Natural killer cell treated with Interleukin-12 subunit alpha and Interleukin-12 subunit beta and Interleukin-15 and Interleukin-18, amount 100 ng/mL, for 72 hours (primary cell): ENCODE measurements at regions not wholly inside any gene's neighbourhood (a gene's known extent, or its start where the extent isn't known, plus 50 kb on each side); places are given as distances from the start of the nearest gene placed in this dataset.
"Not testable (repeated sequence)": the region's sequence is repeated elsewhere in the genome, so short reads cannot be mapped to it uniquely, and the experiment has no call there.

Source experiments
- ATAC-seq, 2 donors: fragments of 150-1000 bp; cut with Tn5 transposase in 1 of 2; sonication (Bioruptor Pico), chemical (Tn5 transposase) in 1 of 2; 2 replicates each; pipeline ENCODE4 v1.10.0; 2021
- DNase-seq: peaks from one replicate; pipeline ENCODE4 v3.0.0; 2022; ENCODE audit warnings: low spot score
- H3K27ac Mint-ChIP-seq, 2 donors: 1 replicate in 1 of 2; 2 replicates in 1 of 2; pipeline ENCODE4 v1.8.0; 2022; ENCODE audit warnings: mixed read lengths in 2 of 2, mild to moderate bottlenecking in 1 of 2, moderate library complexity in 1 of 2
- H3K27me3 Mint-ChIP-seq, 2 donors: 1 replicate in 1 of 2; 2 replicates in 1 of 2; pipeline ENCODE4 v1.8.0; 2022; ENCODE audit warnings: mixed read lengths in 2 of 2
- H3K36me3 Mint-ChIP-seq: one replicate; pipeline ENCODE4 v1.8.0; 2022; ENCODE audit warnings: mixed read lengths
- H3K4me1 Mint-ChIP-seq, 2 donors: 1 replicate in 1 of 2; 2 replicates in 1 of 2; pipeline ENCODE4 v1.8.0; 2022; ENCODE audit warnings: low read depth in 2 of 2, mixed read lengths in 2 of 2, mild to moderate bottlenecking in 1 of 2
- H3K4me3 Mint-ChIP-seq: one replicate; pipeline ENCODE4 v1.8.0; 2022; ENCODE audit warnings: mixed read lengths
- H3K9me3 Mint-ChIP-seq: 2 replicates; pipeline ENCODE4 v1.8.0; 2022; ENCODE audit warnings: mixed read lengths

DNA sequence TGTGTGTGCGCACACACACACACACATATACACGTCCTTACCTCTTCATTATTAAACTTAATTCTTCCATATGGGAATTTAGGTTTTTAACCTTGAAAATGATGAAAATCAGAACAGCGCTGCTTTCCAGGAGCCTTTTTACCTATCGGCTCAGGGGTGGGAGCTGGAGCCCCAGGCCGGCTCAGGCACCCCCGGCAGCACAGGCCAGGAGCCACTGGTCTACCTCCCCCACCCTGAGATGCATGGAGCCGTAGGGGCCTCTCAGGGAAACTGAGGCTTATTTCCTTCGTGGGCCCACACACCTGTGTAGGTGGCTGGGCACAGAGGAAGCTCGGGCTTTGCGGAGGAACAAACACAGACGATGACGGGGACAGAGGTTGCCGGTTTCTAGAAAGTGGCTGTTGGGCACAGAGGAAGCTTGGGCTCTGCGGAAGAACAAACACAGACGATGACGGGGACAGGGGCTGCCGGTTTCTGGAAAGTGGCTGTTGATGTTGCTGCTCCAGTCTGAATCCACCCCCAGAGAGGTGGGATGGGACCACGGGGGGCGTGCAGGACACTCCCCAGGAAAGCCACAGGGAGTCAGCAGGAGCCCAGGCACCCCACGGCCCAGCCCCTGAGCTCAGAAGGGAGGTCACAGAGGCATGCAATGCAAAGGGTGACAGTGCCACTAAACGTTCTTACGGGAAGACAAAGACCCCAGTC lies 149.4 kb downstream of the BRD1 start:
- Mint-ChIP-seq H3K36me3 (no peaks in the 10 kb centered on the region), H3K4me3 (no peak overlapping the region), H3K9me3 (peaks cover 3% of the 10 kb centered on the region), H3K4me1 (no peaks in the 10 kb centered on the region), H3K27ac (no peak overlapping the region), H3K27me3 (peaks cover 34% of the 10 kb centered on the region in 2 donors)
- ATAC-seq, result peak in 1 of 2 donors; percentile 43
- DNase-seq, result no peak

DNA sequence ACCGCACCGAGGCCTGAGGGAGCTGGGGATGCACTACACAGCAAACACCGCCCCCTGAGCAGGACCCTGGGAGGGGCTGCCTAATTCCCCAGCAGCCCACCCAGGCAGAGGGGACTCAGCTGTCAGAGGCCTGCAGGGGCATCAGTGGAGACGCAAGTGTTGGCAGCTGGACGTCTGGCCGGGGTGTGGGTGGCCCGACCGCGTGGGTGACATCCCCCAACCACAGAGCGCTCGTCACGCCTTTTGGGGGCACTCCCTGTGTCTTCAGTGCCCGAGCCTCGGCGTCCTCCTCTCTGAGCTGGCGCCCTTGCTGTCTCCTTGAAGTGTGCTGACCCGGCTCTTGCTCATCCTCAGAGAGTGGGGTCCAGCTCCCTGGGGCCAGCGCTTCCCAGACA lies 150.2 kb downstream of the BRD1 start:
- Mint-ChIP-seq H3K4me3 (no peak overlapping the region), H3K4me1 (no peaks in the 10 kb centered on the region), H3K9me3 (no peaks in the 10 kb centered on the region), H3K27ac (no peak overlapping the region), H3K27me3 (peaks cover 26% of the 10 kb centered on the region in 2 donors), H3K36me3 (no peaks in the 10 kb centered on the region)
- DNase-seq (no peak), ATAC-seq (peak in 1 of 2 donors; percentile 32)

DNA sequence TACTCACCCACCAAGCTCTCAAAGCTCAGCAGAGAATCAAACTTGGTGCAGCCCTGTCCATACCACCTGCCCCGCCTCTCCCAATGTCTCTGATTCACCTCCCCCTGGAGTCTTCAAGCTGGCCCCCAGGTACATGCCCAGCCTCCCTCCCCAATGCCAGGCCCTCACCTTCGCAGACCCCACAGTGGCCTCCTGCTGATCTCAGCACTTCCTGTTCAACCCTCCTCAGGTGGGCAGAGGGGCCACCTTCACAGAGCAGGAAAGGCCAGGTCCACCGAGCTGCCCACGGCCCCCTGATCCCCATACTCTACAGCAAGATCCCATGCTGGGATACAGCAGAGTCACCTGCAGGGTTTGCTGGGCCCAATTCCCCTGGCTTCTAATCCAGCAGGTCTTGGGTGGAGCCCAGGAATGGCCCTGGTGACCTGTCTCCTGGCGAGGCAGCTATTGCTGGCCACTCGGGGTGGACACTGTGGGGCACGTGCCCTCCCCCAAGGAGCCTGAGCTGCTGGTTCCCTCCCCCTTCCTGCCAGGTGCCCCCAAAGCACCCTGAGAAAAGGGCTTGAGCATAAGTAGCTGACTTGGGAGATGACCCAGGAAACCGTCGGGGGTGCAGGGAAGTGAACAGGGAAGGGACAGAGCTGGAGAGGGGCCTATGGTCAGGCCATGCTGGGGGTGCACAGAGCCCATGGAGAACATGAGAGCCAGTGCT lies 150.7 kb downstream of the BRD1 start:
- Mint-ChIP-seq H3K9me3 (no peaks in the 10 kb centered on the region), H3K4me1 (no peaks in the 10 kb centered on the region), H3K4me3 (no peak overlapping the region), H3K27me3 (peaks cover 21 to 24% of the 10 kb centered on the region in 2 donors), H3K36me3 (no peaks in the 10 kb centered on the region), H3K27ac (no peak overlapping the region)
- DNase-seq (no peak), ATAC-seq (no peak)

- no peak for ATAC-seq
- Mint-ChIP-seq H3K27ac (no peak overlapping the region), H3K36me3 (no peaks in the 10 kb centered on the region), H3K4me3 (no peak overlapping the region), H3K4me1 (peaks cover 5% of the 10 kb centered on the region in 2 donors), H3K9me3 (no peaks in the 10 kb centered on the region), H3K27me3 (peaks cover 25 to 31% of the 10 kb centered on the region in 2 donors)
- no peak for DNase-seq
Measured at GRCh38 chr22:49676230-49676629, 151.4 kb downstream of the BRD1 start.

GRCh38 chr22:49674479-49675050 lies 153.1 kb downstream of the BRD1 start:
- peaks cover 8 to 9% of the 10 kb centered on the region in 2 donors for H3K4me1 Mint-ChIP-seq
- H3K4me3 Mint-ChIP-seq, result no peak overlapping the region
- ATAC-seq, result no peak
- H3K9me3 Mint-ChIP-seq, result no peaks in the 10 kb centered on the region
- no peak overlapping the region for H3K27ac Mint-ChIP-seq
- DNase-seq, result no peak
- no peaks in the 10 kb centered on the region for H3K36me3 Mint-ChIP-seq
- H3K27me3 Mint-ChIP-seq, result peaks cover 23 to 32% of the 10 kb centered on the region in 2 donors

DNA sequence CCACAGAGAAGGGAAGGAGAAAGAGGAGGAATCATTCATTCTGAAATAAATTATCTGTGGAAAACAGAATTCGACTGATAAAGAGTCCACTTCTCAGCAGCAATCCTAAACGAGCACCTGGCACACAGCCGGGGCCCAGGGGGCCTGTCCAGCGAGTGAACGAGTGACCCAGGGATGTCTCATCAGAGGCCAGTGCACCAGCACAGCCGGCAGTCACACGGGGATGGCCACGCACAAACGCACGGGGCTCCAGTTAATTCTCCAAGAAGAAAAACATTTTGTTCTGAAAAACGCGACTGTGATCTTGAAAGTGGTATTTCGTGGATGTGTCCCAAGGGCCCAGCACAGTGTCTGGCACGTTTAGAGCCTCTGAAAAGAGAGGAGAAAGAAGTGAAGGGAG lies 154.6 kb downstream of the BRD1 start:
- H3K4me1 Mint-ChIP-seq, result peaks cover 12 to 13% of the 10 kb centered on the region in 2 donors
- no peak overlapping the region for H3K27ac Mint-ChIP-seq
- no peaks in the 10 kb centered on the region for H3K36me3 Mint-ChIP-seq
- peaks cover 12 to 20% of the 10 kb centered on the region in 2 donors for H3K27me3 Mint-ChIP-seq
- H3K9me3 Mint-ChIP-seq, result no peaks in the 10 kb centered on the region
- no peak for ATAC-seq
- DNase-seq, result no peak
- H3K4me3 Mint-ChIP-seq, result no peak overlapping the region

DNA sequence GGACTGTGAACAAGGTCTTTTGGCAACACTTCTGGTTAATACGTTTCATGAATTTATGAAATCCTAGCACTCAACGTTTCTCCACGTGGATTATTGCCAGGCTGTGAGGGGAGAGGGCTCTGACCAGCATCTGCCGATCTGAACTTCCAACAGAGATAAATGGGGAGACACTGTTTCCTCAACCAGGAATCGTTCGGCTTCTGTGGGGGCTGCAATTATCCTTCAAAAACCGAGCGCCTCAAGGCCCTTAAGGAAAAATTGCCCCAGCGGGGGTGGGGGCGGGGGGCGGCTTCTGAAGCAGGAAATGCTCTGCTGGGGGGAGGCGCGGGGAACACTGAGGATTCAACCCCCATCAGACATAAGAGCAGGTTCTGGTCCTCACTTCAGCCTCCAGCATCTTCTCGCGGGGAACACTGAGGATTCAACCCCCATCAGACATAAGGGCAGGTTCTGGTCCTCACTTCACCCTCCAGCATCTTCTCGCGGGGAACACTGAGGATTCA lies 155.6 kb downstream of the BRD1 start:
- H3K9me3 Mint-ChIP-seq, result no peaks in the 10 kb centered on the region
- DNase-seq (no peak), ATAC-seq (no peak)
- peaks cover 14 to 16% of the 10 kb centered on the region in 2 donors for H3K4me1 Mint-ChIP-seq
- peaks cover 11 to 18% of the 10 kb centered on the region in 2 donors for H3K27me3 Mint-ChIP-seq
- no peak overlapping the region for H3K27ac Mint-ChIP-seq
- peak overlapping the region; percentile 77 for H3K4me3 Mint-ChIP-seq
- H3K36me3 Mint-ChIP-seq, result no peaks in the 10 kb centered on the region

DNA sequence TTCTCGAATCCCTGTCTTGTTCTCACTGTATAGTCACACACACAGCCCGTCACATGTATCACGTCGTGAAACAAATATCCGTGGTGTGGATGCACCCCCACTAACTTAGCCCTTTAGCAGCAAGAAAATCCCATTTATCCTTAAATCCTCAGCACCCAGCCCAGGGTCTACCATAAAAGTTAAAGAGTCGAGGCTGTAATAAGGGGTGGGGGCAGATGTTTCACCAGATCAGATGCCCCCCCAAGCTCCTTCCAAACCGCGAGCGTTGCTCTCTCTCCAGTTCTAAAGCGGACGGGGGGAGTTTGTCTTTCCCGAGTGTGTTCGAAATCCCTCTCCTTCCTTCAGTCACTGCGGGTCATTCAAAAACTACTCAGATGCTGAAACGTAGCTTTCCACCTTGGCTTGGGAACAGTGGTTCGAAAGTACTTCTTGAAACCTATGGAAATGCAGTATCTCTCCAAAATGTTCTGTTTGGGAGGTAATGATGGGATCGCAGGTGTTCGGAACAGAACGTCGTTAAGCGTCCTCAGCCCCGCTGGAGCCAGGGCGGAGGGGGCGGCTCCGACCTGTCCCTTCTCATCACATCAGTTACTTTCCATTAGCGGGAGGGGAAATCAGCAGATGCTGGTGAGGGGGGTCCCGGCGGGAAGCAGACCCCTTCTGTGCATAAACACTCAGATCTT lies 156.2 kb downstream of the BRD1 start:
- Mint-ChIP-seq H3K27me3 (peaks cover 11 to 15% of the 10 kb centered on the region in 2 donors), H3K27ac (no peak overlapping the region), H3K4me1 (peaks cover 16 to 19% of the 10 kb centered on the region in 2 donors), H3K9me3 (no peaks in the 10 kb centered on the region), H3K36me3 (no peaks in the 10 kb centered on the region), H3K4me3 (peak overlapping the region; percentile 77)
- no peak for ATAC-seq
- DNase-seq, result no peak

DNA sequence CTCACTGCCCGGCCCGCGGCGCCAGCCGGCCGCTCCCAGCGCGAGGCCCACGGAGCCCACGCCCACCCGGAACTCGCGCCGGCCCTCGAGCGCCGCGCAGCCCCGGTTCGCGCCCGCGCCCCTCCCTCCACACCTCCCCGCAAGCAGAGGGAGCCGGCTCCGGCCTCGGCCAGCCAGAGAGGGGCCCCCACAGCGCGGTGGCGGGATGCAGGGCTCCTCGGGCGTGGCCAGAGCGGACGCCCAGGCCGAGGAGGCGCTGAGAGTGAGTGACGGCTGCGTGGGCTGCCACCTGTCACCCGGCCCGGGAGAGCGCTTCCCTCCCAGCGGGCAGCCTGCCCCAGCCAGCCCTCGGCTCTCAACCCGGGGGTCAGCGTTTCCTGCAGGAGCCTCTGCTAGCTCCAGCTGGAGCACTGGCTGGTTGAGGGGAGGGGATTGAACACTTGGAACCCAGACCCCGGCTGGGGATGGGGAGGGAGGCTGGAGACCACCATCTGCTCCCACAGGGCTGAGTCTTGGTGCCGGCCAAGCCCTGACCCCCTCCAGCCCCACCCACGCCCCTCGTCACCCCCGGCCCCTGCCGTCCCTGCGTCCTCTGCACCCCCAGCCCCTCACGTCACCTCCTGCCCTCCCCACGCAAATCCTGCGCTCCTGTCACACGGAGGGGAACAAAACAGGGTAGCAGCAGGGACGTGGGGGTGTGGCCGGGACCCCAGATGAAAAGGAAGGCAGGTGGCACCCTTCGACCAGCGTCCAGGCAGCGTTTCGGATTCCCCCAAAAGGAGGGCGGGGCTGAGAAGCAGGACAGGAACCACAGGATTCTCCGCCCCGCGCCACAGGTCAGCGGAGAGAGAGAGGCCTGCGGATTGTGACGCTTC lies 157.0 kb downstream of the BRD1 start:
- peaks cover 21 to 24% of the 10 kb centered on the region in 2 donors for H3K4me1 Mint-ChIP-seq
- H3K27ac Mint-ChIP-seq, result no peak overlapping the region
- H3K9me3 Mint-ChIP-seq, result no peaks in the 10 kb centered on the region
- H3K27me3 Mint-ChIP-seq, result peaks cover 11 to 15% of the 10 kb centered on the region in 2 donors
- H3K36me3 Mint-ChIP-seq, result no peaks in the 10 kb centered on the region
- ATAC-seq (peak; percentile 73 to 84), DNase-seq (no peak)
- peak overlapping the region; percentile 77 for H3K4me3 Mint-ChIP-seq

DNA sequence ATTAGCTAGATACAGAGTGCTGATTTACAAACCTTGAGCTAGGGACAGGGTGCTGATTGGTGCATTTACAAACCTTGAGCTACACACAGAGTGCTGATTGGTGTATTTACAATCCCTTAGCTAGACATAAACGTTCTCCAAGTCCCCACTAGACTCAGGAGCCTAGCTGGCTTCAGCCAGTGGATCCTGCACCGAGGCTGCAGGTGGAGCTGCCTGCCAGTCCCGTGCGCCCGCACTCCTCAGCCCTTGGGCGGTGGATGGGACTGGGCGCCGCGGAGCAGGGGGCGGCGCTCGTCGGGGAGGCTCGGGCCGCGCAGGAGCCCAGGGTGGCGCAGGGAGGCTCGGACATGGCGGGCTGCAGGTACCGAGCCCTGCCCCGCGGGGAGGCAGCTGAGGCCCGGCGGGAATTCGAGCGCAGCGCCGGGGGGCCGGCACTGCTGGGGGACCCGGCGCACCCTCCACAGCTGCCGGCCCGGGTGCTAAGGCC lies 157.7 kb downstream of the BRD1 start:
- H3K9me3 Mint-ChIP-seq, H3K36me3 Mint-ChIP-seq, H3K27ac Mint-ChIP-seq, DNase-seq: not testable (repeated sequence)
- Mint-ChIP-seq H3K4me3 (peak overlapping the region; percentile 54), H3K27me3 (peaks cover 11 to 14% of the 10 kb centered on the region in 2 donors), H3K4me1 (peaks cover 24 to 25% of the 10 kb centered on the region in 2 donors)
- ATAC-seq, result peak; percentile 41 to 54

DNA sequence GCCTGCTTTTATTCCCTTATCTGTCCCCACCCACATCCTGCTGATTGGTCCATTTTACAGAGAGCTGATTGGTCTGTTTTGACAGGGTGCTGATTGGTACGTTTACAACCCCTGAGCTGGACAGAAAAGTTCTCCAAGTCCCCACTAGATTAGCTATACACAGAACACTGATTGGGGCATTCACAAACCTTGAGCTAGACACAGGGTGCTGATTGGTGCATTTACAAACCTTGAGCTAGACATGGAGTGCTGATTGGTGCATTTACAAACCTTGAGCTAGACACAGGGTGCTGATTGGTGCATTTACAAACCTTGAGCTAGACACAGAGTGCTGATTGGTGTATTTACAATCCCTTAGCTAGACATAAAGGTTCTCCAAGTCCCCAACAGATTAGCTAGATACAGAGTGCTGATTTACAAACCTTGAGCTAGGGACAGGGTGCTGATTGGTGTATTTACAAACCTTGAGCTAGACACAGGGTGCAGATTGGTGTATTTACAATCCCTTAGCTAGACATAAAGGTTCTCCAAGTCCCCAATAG lies 158.2 kb downstream of the BRD1 start:
- H3K36me3 Mint-ChIP-seq, H3K9me3 Mint-ChIP-seq, DNase-seq, ATAC-seq, H3K27ac Mint-ChIP-seq: not testable (repeated sequence)
- H3K27me3 Mint-ChIP-seq, result peaks cover 10 to 11% of the 10 kb centered on the region in 2 donors
- H3K4me1 Mint-ChIP-seq, result peaks cover 24 to 25% of the 10 kb centered on the region in 2 donors
- H3K4me3 Mint-ChIP-seq, result peak overlapping the region; percentile 54

DNA sequence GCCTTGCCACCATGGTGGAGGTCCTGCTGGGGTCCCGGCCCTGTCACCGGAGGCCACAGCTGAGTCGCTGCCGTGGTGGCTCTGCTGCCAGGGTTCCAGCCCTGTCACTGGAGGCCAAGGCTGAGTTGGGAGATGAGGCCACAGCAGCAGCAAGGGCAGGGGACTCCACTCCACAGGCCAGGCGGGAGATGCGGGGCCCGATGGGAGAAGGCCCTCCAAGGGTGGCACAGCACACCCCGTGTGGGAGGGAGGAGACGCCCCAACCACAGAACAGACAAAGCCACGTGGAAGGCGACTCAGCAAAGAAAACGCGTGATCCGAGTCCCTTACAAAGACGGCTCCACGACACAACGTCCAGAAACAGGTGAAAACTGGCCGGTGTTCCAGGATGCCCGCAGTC lies 159.3 kb downstream of the BRD1 start:
- Mint-ChIP-seq H3K4me1 (peaks cover 24 to 25% of the 10 kb centered on the region in 2 donors), H3K27ac (no peak overlapping the region), H3K4me3 (no peak overlapping the region), H3K27me3 (peaks cover 10 to 11% of the 10 kb centered on the region in 2 donors), H3K9me3 (no peaks in the 10 kb centered on the region), H3K36me3 (no peaks in the 10 kb centered on the region)
- no peak for DNase-seq
- ATAC-seq, result no peak
